ENCODE measurements at regions not wholly inside any gene's neighbourhood (a gene's known extent, or its start where the extent isn't known, plus 50 kb on each side); places are given as distances from the start of the nearest gene placed in this dataset.

DNA sequence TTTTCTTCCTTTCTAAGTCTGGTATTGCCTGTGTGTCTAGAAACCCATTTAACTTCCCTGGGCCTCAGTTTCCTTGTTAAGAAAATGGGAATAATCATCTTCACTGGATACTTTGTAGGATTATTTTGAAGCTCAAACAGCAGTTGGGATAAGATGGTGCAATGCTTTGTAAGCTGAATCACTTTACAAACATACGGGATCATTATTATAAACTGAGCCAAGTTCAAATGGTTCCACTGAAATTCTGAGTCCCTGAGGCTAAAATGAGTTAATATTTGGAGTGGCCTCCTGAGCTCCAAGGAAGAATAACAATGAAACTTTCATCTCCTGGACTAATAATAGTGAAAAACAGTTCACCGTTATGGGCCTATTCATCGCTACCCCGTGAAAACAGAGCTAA lies 388.0 kb downstream of the PLPP3 start:
- TF ChIP-seq POLR2AphosphoS5 (IDR thresholded peaks at IDR 0.05; ENCODE audit: low read depth, low read length) = no peak
- TF ChIP-seq TAF1 (IDR thresholded peaks at IDR 0.05; ENCODE audit: low read depth, low read length) = no peak
- no peak for TF ChIP-seq POLR2A (IDR thresholded peaks at IDR 0.05; ENCODE audit: low read depth, low read length)
- no peak for TF ChIP-seq PAX5 (IDR thresholded peaks at IDR 0.05; ENCODE audit: insufficient read depth, low read length, severe bottlenecking)
- no peak for TF ChIP-seq SPI1 (IDR thresholded peaks at IDR 0.05; ENCODE audit: low read depth, low read length)
